ENCODE measurements at regions not wholly inside any gene's neighbourhood (a gene's known extent, or its start where the extent isn't known, plus 50 kb on each side); places are given as distances from the start of the nearest gene placed in this dataset.
"Not testable (repeated sequence)": the region's sequence is repeated elsewhere in the genome, so short reads cannot be mapped to it uniquely, and the experiment has no call there.

- DNase-seq = no peak
Observed at GRCh38 chr7:101744588-101744987, 72.8 kb upstream of the CUX1 start.

- DNase-seq = no peak
Observed at GRCh38 chr7:101746314-101746713, 71.1 kb upstream of the CUX1 start.

GRCh38 chr7:101747053-101747878 lies 70.2 kb upstream of the CUX1 start:
- DNase-seq = no peak

- no peak for DNase-seq
Observed at GRCh38 chr7:101747879-101748345, 69.5 kb upstream of the CUX1 start.

- no peak for DNase-seq
Observed at GRCh38 chr7:101749891-101750290, 67.5 kb upstream of the CUX1 start.

- no peak for DNase-seq
Observed at GRCh38 chr7:101753316-101753715, 64.1 kb upstream of the CUX1 start.

GRCh38 chr7:101754424-101755159 lies 62.8 kb upstream of the CUX1 start:
- no peak for DNase-seq

- DNase-seq = no peak
Observed at GRCh38 chr7:101757879-101758278, 59.5 kb upstream of the CUX1 start.

- DNase-seq = not testable (repeated sequence)
Observed at GRCh38 chr7:101758519-101758918, 58.9 kb upstream of the CUX1 start.

- DNase-seq = no peak
Observed at GRCh38 chr7:101764221-101764620, 53.2 kb upstream of the CUX1 start.

- DNase-seq = no peak
Observed at GRCh38 chr7:101767544-101767943, 49.9 kb upstream of the CUX1 start.

Data from NCI-H2081 treated with DMSO at 0.1 percent for 48 hours (cell line).